H1 (cell line): ENCODE measurements at regions not wholly inside any gene's neighbourhood (a gene's known extent, or its start where the extent isn't known, plus 50 kb on each side); places are given as distances from the start of the nearest gene placed in this dataset.
"Not testable (repeated sequence)": the region's sequence is repeated elsewhere in the genome, so short reads cannot be mapped to it uniquely, and the experiment has no call there.

Source experiments
- CBX8 ChIP-seq: fragments of 300-800, 300-1000 bp; sonication (generic); IDR thresholded peaks from 2 replicates; pipeline ENCODE4 v1.7.1; 2016; ENCODE audit warnings: low read depth, low read length, borderline replicate concordance
- EZH2 ChIP-seq: fragments of 200-600 bp; sonication (generic); IDR thresholded peaks from 2 replicates; pipeline ENCODE4 v1.7.1; 2012; ENCODE audit warnings: low read depth, mild to moderate bottlenecking, moderate library complexity, low read length, inconsistent platforms; ENCODE audit not compliant: severe bottlenecking
- TF ChIP-seq, protein P1 (sequence below), 3 experiments: IDR thresholded peaks; 1 replicate in 2 of 3; 2 replicates in 1 of 3; pipeline versions ENCODE4 v1.5.1 to v1.6.1; 2011; ENCODE audit warnings: low read length in 3 of 3, mild to moderate bottlenecking in 3 of 3, inconsistent platforms in 2 of 3, low read depth in 1 of 3, moderate library complexity in 1 of 3; ENCODE audit not compliant: insufficient read depth in 1 of 3; ENCODE audit errors: control extremely low read depth in 1 of 3

DNA sequence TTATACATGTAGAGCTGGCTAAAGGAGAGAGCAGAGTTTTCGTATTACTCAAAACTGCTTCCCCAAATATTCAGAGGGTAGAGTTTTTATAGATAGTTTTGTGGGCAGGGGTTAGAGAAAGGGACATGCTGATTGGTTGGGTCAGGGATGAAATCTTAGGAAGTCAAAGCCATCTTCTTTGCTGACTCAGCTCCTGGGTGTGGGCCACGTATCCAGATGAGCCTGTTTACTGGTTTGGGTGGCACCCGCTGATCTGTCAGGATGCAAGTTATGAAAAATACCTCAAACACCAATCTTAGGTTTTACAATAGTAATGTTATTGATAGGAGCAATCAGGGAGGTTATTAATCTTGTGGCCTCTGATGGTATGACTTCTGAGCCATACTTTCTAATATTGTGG is 164.0 kb upstream of the NPAP1 start:
- not testable (repeated sequence) for TF ChIP-seq EZH2, CBX8
- TF ChIP-seq, protein P1, sequence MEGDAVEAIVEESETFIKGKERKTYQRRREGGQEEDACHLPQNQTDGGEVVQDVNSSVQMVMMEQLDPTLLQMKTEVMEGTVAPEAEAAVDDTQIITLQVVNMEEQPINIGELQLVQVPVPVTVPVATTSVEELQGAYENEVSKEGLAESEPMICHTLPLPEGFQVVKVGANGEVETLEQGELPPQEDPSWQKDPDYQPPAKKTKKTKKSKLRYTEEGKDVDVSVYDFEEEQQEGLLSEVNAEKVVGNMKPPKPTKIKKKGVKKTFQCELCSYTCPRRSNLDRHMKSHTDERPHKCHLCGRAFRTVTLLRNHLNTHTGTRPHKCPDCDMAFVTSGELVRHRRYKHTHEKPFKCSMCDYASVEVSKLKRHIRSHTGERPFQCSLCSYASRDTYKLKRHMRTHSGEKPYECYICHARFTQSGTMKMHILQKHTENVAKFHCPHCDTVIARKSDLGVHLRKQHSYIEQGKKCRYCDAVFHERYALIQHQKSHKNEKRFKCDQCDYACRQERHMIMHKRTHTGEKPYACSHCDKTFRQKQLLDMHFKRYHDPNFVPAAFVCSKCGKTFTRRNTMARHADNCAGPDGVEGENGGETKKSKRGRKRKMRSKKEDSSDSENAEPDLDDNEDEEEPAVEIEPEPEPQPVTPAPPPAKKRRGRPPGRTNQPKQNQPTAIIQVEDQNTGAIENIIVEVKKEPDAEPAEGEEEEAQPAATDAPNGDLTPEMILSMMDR (IDR thresholded peaks at IDR 0.05; ENCODE audit: control extremely low read depth in 1 of 3, insufficient read depth in 1 of 3, low read depth in 1 of 3, low read length in 3 of 3): not testable (repeated sequence)
